AG08395 (cell line): ENCODE measurements at regions not wholly inside any gene's neighbourhood (a gene's known extent, or its start where the extent isn't known, plus 50 kb on each side); places are given as distances from the start of the nearest gene placed in this dataset.

Experiments
- DNase-seq: peaks from one replicate; pipeline ENCODE4 v3.0.0; 2012; ENCODE audit warnings: mixed read lengths, low spot score

GRCh38 chr9:108188976-108189375 lies 666.8 kb downstream of the ACTL7B start:
- no peak for DNase-seq

DNA sequence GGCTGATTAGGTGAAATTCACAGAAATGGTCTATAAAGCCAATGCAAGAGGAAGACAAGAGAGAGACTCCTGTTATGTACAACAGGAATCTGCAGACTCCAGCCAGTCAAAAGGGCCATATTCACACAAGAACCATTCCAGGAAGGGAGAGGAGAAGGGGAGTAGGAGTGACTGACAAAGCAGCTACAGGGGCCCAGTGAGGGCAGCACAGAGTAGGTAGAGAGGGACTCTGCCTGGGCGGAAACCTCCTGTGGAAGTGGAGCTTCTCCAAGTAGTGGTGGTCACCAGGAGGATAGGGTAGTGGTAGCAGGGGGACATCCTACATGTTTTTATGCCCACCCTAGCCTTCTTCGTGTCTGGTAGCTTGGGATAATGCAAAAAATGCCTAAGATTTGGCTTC lies 667.3 kb downstream of the ACTL7B start:
- DNase-seq, result no peak

DNA sequence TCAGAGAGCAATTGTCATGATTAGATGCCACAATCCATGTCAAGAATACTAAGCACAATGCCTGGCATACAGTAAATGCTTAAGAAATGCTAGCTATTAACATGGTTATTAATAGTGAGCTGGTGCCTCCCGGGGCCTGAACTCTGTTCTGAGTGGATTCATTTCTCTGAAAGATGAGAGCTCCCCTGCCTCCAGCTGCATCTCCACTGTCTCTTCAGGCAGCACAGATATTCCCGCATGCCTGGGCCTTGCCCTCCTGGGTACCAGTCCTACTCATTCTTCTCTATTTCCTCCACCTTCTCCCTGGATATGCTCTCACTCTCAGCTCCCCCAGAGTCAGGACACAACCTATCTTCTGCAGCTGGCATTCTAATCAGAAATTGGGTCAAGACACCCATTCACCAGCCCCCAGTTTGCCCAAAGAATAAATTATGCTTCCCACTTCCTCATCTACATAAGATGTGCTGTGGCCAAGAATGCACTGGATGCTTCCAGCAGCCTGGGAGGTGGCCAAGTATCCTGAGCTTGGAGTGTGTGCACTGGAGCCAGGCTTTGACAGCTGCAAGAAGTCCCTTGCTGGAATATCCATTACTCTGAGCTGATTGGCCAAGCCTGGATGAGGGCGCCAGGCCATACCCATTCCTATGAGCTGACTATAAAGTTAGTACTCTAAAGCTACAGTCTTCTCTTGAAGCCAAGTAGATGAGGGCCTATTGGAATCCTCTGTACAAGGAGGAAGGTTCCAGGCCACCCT lies 669.0 kb downstream of the ACTL7B start:
- DNase-seq, result peak; percentile 67

GRCh38 chr9:108185613-108186012 lies 670.2 kb downstream of the ACTL7B start:
- DNase-seq, result no peak

GRCh38 chr9:108184941-108185340 lies 670.8 kb downstream of the ACTL7B start:
- DNase-seq, result peak; percentile 61

GRCh38 chr9:108184009-108184408 lies 671.8 kb downstream of the ACTL7B start:
- DNase-seq, result no peak

- DNase-seq, result peak; percentile 78
Measured at GRCh38 chr9:108182950-108183381, 672.8 kb downstream of the ACTL7B start.

GRCh38 chr9:108182270-108182669 lies 673.5 kb downstream of the ACTL7B start:
- DNase-seq, result no peak

GRCh38 chr9:108181441-108181840 lies 674.3 kb downstream of the ACTL7B start:
- DNase-seq, result no peak

GRCh38 chr9:108180541-108180940 lies 675.2 kb downstream of the ACTL7B start:
- DNase-seq, result no peak

DNA sequence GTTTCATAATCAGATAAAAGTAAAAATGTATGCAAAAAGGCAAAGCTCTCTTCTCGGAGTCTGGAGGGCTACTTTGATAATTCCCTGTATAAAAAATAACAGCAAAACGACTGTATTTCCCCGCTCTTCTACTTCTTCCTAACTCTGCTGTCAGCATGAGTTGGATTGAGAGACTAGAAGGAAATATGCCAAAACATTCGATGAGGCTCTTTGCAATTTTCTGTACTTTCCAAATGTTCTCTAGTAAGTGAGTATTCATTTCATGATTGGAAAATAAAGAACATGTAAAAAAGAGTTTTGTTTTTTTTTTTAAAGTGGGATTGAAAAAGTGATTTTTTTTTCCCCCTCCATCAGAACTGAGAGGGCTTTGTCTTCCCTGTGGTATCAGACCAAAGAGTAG lies 677.5 kb downstream of the ACTL7B start:
- no peak for DNase-seq

DNA sequence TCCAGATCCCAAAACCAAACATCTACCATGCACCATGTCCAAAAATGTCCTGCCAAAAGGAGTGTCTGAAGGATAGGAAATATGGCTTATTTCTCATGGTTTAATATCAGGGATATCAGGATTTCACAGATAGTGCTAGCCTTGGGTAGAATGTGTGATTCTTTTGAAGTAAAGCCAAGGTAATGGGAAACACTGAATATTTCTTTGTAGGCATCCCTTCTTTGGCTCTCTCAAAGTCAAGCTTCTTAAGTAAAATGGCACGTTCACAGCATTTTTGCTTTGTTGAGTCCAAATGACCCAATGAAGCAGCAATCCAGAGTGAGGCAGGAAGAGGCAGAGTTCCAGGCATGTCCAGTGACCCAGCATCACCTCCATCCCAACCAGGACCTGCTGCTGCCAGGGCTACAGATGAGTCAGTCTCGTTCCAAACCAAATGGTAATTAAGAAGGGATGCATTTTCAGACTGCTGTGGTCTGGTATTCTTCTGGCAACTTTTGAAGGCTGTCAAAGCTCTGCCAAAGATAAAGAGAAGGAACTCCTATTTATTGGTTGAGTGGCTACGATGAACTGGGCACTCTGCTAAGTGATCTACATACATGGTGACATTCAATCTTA lies 678.8 kb upstream of the KLF4 start:
- peak; percentile 94 for DNase-seq

- DNase-seq, result no peak
Measured at GRCh38 chr9:108167136-108167900, 677.7 kb upstream of the KLF4 start.

DNA sequence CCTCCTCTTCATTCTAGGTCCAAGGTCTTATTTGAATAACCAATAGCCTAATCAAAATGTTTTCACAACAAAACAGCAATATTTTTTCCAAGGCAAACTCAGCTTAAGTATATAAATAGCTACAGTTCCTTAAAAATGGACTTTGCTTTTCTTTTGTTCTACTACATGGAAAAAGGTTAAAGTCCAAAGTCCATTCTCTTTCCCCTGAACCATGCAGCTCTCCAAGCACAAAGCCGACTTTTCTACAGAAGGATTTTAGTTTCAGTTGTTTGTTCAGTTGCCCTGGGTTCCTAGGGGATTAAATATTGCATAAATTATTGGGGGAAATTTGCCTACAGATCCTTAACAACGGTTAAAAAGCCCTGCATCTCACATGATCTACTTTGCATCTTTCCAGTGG lies 677.0 kb upstream of the KLF4 start:
- DNase-seq, result no peak

GRCh38 chr9:108163321-108164005 lies 673.9 kb upstream of the KLF4 start:
- DNase-seq, result peak; percentile 22

DNA sequence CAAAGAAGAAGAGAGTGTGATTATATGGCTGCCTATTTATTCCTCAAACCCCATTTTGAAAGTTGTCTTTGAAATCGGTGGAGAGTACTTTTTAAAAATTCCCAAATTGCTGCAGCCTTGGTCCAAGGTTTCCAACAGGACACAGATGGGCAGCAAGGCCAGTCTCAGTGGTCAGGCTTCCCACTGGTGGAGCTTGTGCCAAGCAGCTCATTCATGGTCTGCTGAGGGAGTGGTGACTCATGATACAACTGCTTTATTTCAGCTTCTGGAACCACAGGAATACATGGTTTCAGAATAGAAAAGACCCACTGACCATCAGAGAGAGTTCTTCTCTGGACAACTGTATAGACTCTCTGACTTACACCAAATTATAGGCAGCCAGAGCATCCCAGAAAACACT lies 673.1 kb upstream of the KLF4 start:
- peak; percentile 89 for DNase-seq

DNA sequence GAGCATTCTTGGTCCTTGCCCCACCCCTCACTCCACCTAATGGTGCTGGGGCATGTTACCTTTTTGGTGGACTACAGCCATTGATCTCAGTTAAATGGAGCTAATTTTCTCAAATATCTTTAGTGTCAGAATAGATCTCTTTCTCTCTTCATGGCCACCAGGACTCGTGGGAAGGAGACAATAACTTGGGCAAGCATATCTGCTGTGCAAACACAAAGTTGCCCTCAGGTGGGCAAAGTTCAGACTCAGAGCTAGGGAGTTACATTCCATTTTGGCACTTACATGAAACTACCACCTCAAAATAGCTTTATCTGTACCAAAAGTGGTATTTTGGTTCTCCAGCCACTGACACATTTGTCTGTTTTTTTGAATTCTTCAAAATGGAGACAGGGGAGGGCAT lies 671.9 kb upstream of the KLF4 start:
- DNase-seq, result no peak

DNA sequence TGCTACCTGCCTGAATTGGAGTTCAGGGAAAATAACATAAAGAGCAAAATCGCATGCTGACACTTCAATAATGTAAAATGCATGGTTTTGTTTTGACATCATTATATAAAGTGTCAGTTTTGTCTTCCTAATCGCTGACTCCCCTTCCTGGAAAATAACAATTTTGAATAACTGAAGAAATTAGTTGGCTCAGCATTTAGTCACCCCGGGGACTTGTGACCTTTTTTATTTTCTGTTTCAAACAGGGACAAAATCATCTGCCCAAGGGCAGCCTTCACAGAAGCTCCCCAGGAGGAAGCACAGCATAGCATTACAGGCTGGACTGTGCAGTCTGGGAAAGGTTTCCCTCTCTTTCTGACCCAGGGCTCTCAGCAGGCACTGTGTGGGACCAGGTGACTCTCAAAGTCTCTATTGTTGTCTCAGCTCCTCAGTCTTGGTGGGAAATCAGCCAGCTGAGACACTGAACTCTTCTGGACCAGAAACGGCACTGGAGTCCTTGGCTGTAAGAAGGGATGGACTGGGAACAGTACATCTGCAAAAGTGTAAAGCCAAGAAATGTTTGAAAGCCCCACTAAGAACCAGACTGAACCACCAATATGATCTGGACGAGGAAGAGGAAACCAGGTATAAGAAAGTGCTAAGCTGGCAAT lies 671.3 kb upstream of the KLF4 start:
- DNase-seq, result no peak

GRCh38 chr9:108160039-108160438 lies 670.5 kb upstream of the KLF4 start:
- DNase-seq, result no peak

- no peak for DNase-seq
Measured at GRCh38 chr9:108158236-108158995, 668.8 kb upstream of the KLF4 start.
